HEK293 (cell line): ENCODE measurements at regions not wholly inside any gene's neighbourhood (a gene's known extent, or its start where the extent isn't known, plus 50 kb on each side); places are given as distances from the start of the nearest gene placed in this dataset.

ENCODE experiments used
- BCL11A ChIP-seq: fragments of 450-650 bp; formaldehyde crosslinking; IDR thresholded peaks from 2 replicates; pipeline ENCODE4 v1.5.1; 2016; ENCODE audit warnings: low read depth, missing biosample characterization, missing genetic modification characterization
- KLF16 ChIP-seq: fragments of 450-650 bp; formaldehyde crosslinking; IDR thresholded peaks from 2 replicates; pipeline ENCODE4 v1.5.1; 2017; ENCODE audit warnings: missing biosample characterization, missing genetic modification characterization
- KLF7 ChIP-seq: fragments of 450-650 bp; formaldehyde crosslinking; IDR thresholded peaks from 2 replicates; pipeline ENCODE4 v1.5.1; 2016; ENCODE audit warnings: missing biosample characterization, missing genetic modification characterization, borderline replicate concordance
- MYNN ChIP-seq: fragments of 450-650 bp; formaldehyde crosslinking; IDR thresholded peaks from 2 replicates; pipeline ENCODE4 v1.5.1; 2016; ENCODE audit warnings: missing biosample characterization, missing genetic modification characterization, borderline replicate concordance
- SP2 ChIP-seq: fragments of 450-650 bp; formaldehyde crosslinking; IDR thresholded peaks from 2 replicates; pipeline ENCODE4 v1.5.1; 2016; ENCODE audit warnings: missing biosample characterization, missing genetic modification characterization
- ZFHX2 ChIP-seq: fragments of 450-650 bp; formaldehyde crosslinking; conservative IDR thresholded peaks from 2 replicates; pipeline ENCODE4 v1.5.1; 2016; ENCODE audit warnings: missing biosample characterization, missing genetic modification characterization
- ZNF2 ChIP-seq: fragments of 450-650 bp; formaldehyde crosslinking; IDR thresholded peaks from 2 replicates; pipeline ENCODE4 v1.5.1; 2016; ENCODE audit warnings: missing biosample characterization, missing genetic modification characterization
- ZNF24 ChIP-seq: fragments of 450-650 bp; formaldehyde crosslinking; IDR thresholded peaks from 2 replicates; pipeline ENCODE4 v1.5.1; 2016; ENCODE audit warnings: missing biosample characterization, missing genetic modification characterization
- ZNF416 ChIP-seq: fragments of 450-650 bp; formaldehyde crosslinking; IDR thresholded peaks from 2 replicates; pipeline ENCODE4 v1.5.1; 2016; ENCODE audit warnings: missing biosample characterization, missing genetic modification characterization
- ZNF777 ChIP-seq: fragments of 450-650 bp; formaldehyde crosslinking; IDR thresholded peaks from 2 replicates; pipeline ENCODE4 v1.5.1; 2017; ENCODE audit warnings: missing biosample characterization, missing genetic modification characterization, borderline replicate concordance
- ZSCAN16 ChIP-seq: fragments of 450-650 bp; formaldehyde crosslinking; IDR thresholded peaks from 2 replicates; pipeline ENCODE4 v1.5.1; 2016; ENCODE audit warnings: missing biosample characterization, missing genetic modification characterization
- TF ChIP-seq, protein P1 (sequence below): fragments of 450-650 bp; formaldehyde crosslinking; IDR thresholded peaks from 2 replicates; pipeline ENCODE4 v1.5.1; 2016; ENCODE audit warnings: missing biosample characterization, missing genetic modification characterization
- TF ChIP-seq, protein P2 (sequence below): fragments of 450-650 bp; formaldehyde crosslinking; IDR thresholded peaks from 2 replicates; pipeline ENCODE4 v1.5.1; 2016; ENCODE audit warnings: missing biosample characterization, missing genetic modification characterization, low read depth

DNA sequence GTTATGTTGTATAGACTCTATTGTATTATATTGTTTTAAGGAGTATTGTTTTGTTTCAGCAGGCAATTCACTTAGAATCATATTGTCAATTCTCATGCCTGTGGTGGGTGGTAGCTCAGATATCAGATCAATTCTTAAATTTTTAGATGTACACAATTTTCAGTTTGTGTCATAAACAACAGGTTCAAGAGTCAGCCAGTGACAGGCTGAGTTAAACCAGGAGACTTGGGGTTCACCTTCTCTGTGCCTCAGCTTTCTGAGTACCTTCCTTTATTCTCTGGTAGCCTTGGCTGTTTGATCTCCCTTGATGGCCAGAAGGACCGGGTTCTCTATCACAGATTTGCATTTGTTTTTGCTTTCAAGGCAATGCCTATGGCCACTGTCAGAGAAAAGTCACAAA lies 199.9 kb upstream of the KCNMB2 start:
- TF ChIP-seq ZNF416: no peak
- TF ChIP-seq, protein P1, sequence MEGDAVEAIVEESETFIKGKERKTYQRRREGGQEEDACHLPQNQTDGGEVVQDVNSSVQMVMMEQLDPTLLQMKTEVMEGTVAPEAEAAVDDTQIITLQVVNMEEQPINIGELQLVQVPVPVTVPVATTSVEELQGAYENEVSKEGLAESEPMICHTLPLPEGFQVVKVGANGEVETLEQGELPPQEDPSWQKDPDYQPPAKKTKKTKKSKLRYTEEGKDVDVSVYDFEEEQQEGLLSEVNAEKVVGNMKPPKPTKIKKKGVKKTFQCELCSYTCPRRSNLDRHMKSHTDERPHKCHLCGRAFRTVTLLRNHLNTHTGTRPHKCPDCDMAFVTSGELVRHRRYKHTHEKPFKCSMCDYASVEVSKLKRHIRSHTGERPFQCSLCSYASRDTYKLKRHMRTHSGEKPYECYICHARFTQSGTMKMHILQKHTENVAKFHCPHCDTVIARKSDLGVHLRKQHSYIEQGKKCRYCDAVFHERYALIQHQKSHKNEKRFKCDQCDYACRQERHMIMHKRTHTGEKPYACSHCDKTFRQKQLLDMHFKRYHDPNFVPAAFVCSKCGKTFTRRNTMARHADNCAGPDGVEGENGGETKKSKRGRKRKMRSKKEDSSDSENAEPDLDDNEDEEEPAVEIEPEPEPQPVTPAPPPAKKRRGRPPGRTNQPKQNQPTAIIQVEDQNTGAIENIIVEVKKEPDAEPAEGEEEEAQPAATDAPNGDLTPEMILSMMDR (tag by site-specific recombination): no peak
- TF ChIP-seq SP2 (tag by site-specific recombination): no peak
- TF ChIP-seq, protein P2, sequence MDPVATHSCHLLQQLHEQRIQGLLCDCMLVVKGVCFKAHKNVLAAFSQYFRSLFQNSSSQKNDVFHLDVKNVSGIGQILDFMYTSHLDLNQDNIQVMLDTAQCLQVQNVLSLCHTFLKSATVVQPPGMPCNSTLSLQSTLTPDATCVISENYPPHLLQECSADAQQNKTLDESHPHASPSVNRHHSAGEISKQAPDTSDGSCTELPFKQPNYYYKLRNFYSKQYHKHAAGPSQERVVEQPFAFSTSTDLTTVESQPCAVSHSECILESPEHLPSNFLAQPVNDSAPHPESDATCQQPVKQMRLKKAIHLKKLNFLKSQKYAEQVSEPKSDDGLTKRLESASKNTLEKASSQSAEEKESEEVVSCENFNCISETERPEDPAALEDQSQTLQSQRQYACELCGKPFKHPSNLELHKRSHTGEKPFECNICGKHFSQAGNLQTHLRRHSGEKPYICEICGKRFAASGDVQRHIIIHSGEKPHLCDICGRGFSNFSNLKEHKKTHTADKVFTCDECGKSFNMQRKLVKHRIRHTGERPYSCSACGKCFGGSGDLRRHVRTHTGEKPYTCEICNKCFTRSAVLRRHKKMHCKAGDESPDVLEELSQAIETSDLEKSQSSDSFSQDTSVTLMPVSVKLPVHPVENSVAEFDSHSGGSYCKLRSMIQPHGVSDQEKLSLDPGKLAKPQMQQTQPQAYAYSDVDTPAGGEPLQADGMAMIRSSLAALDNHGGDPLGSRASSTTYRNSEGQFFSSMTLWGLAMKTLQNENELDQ: no peak
- no peak for TF ChIP-seq KLF16 (tag by site-specific recombination)
- no peak for TF ChIP-seq ZNF24
- TF ChIP-seq BCL11A: no peak
- no peak for TF ChIP-seq ZSCAN16 (tag by site-specific recombination)
- no peak for TF ChIP-seq ZNF2 (tag by site-specific recombination)
- TF ChIP-seq MYNN (tag by site-specific recombination): no peak
- TF ChIP-seq KLF7 (tag by site-specific recombination): no peak
- no peak for TF ChIP-seq ZFHX2 (tag by site-specific recombination)
- TF ChIP-seq ZNF777: no peak
